K562 (cell line): ENCODE measurements at regions not wholly inside any gene's neighbourhood (a gene's known extent, or its start where the extent isn't known, plus 50 kb on each side); places are given as distances from the start of the nearest gene placed in this dataset.

Experiments used
- ATAC-seq: fragments of 200-7000 bp; cut with Tn5 transposase; 3 replicates; pipeline ENCODE4 v1.9.1; 2020; ENCODE audit warnings: moderate library complexity
- BruUV-seq: library from RNA; stranded (reverse); fragments of 400-500 nt; replicated peaks from 2 replicates; lab custom pipeline; 2021; lab: Mats Ljungman, UMichigan
- CTCF ChIA-PET: fragments of 300-600 bp; formaldehyde crosslinking; extraction: SDS; loops from one replicate; lab custom pipeline; 2021; ENCODE audit warnings: low intra/inter-chr PET ratio; lab: Yijun Ruan, JAX
- POLR2A ChIA-PET: fragments of 300-600, 350-650 bp; sonication (Branson Sonifier 250); formaldehyde crosslinking; extraction: SDS; loops from one replicate; lab custom pipeline; 2021; ENCODE audit warnings: antibody characterized with exemption, inconsistent platforms; lab: Yijun Ruan, JAX
- DNase-seq, 4 experiments: peaks; one replicate each; pipeline versions ENCODE4 v3.0.0 to v3.0.0-alpha.2; 2011 to 2018; ENCODE audit warnings: low spot score in 3 of 4, mixed read lengths in 3 of 4; ENCODE audit errors: extremely low read depth in 1 of 4
- FAIRE-seq: peaks from 2 replicates; lab custom pipeline; 2011; peaks lifted over from hg19 to GRCh38; lab: Jason Lieb, UNC
- H2AFZ ChIP-seq: 2 replicates; pipeline ENCODE4 v1.6.0; 2011; ENCODE audit warnings: low read depth, low read length, control low read depth, inconsistent platforms
- H3K27ac ChIP-seq: fragments of 200-600 bp; 3 replicates; pipeline ENCODE4 v1.8.0; 2011; ENCODE audit warnings: low read depth, mild to moderate bottlenecking, control low read depth, inconsistent platforms, low read length, moderate library complexity, mixed read lengths; ENCODE audit errors: extremely low read depth
- H3K27me3 ChIP-seq, 2 experiments: fragments of 300-600 bp in 1 of 2; 2 replicates in 1 of 2; 3 replicates in 1 of 2; pipeline versions ENCODE4 v1.6.0 to v1.8.0; 2011; ENCODE audit warnings: inconsistent platforms in 2 of 2, low read length in 2 of 2, mild to moderate bottlenecking in 1 of 2, mixed read lengths in 1 of 2, moderate library complexity in 1 of 2; ENCODE audit not compliant: control insufficient read depth in 2 of 2, insufficient read depth in 2 of 2
- H3K36me3 ChIP-seq: fragments of 300-600 bp; 3 replicates; pipeline ENCODE4 v1.8.0; 2011; ENCODE audit warnings: mild to moderate bottlenecking, low read length, inconsistent platforms; ENCODE audit not compliant: control insufficient read depth, insufficient read depth
- H3K4me1 ChIP-seq, 2 experiments: fragments of 200-600 bp in 1 of 2; replicated peaks in 1 of 2; 2 replicates in 1 of 2; 3 replicates in 1 of 2; pipeline versions ENCODE4 v1.5.1 to v1.8.0; 2011; ENCODE audit warnings: inconsistent platforms in 2 of 2, low read length in 2 of 2, mild to moderate bottlenecking in 1 of 2, mixed read lengths in 1 of 2, moderate library complexity in 1 of 2; ENCODE audit not compliant: control insufficient read depth in 2 of 2, insufficient read depth in 2 of 2
- H3K4me2 ChIP-seq: 2 replicates; pipeline ENCODE4 v1.6.1; 2011; ENCODE audit warnings: low read length, control low read depth, inconsistent platforms, mixed read lengths; ENCODE audit not compliant: insufficient read depth
- H3K4me3 ChIP-seq: fragments of 200-600 bp; sonication (generic), shearing (Covaris generic); 2 replicates; pipeline ENCODE4 v1.5.1; 2016; ENCODE audit warnings: control low read depth, inconsistent platforms
- H3K79me2 ChIP-seq: fragments of 200-600 bp; 3 replicates; pipeline ENCODE4 v1.8.0; 2011; ENCODE audit warnings: low read length, inconsistent platforms; ENCODE audit not compliant: control insufficient read depth, insufficient read depth
- H3K9ac ChIP-seq, 2 experiments: 2 replicates each; pipeline versions ENCODE4 v1.6.0 to v1.6.1; 2011; ENCODE audit warnings: low read depth in 2 of 2, low read length in 2 of 2, control low read depth in 1 of 2, inconsistent platforms in 1 of 2, mild to moderate bottlenecking in 1 of 2, mixed read lengths in 1 of 2; ENCODE audit not compliant: insufficient read depth in 1 of 2
- H3K9me1 ChIP-seq: one replicate; pipeline ENCODE4 v1.6.0; 2011; ENCODE audit warnings: inconsistent platforms, mild to moderate bottlenecking, low read length, moderate library complexity; ENCODE audit not compliant: control insufficient read depth, insufficient read depth
- H3K9me3 ChIP-seq: replicated peaks from 2 replicates; pipeline ENCODE4 v1.5.1; 2011; ENCODE audit warnings: low read depth, low read length, inconsistent platforms; ENCODE audit not compliant: control insufficient read depth, insufficient read depth
- H4K20me1 ChIP-seq: replicated peaks from 2 replicates; pipeline ENCODE4 v1.6.1; 2011; ENCODE audit warnings: low read length, inconsistent platforms, mixed read lengths; ENCODE audit not compliant: control insufficient read depth, insufficient read depth
- BACH1 ChIP-seq: fragments of 200-800 bp; sonication (Bioruptor generic); IDR thresholded peaks from 2 replicates; pipeline ENCODE4 v1.6.1; 2016; ENCODE audit warnings: missing genetic modification characterization, missing compliant biosample characterization
- CBFA2T3 ChIP-seq: fragments of 450-650 bp; IDR thresholded peaks from 2 replicates; pipeline ENCODE4 v1.6.1; 2017
- ELF1 ChIP-seq: fragments of 200-800 bp; sonication (Bioruptor generic); IDR thresholded peaks from 2 replicates; pipeline ENCODE4 v1.6.1; 2016; ENCODE audit warnings: missing genetic modification characterization, missing compliant biosample characterization
- GMEB1 ChIP-seq: fragments of 250-450 bp; sonication (Bioruptor Pico); IDR thresholded peaks from 2 replicates; pipeline ENCODE4 v1.4.0; 2020; ENCODE audit warnings: mild to moderate bottlenecking
- MYNN ChIP-seq, 2 experiments: sonication (generic); formaldehyde crosslinking in 1 of 2; IDR thresholded peaks; 2 replicates each; pipeline versions ENCODE4 v1.5.0 to v1.6.1; 2016 to 2020; ENCODE audit warnings: antibody characterized with exemption in 1 of 2, missing genetic modification reagents in 1 of 2
- NCOR1 ChIP-seq: fragments of 450-650 bp; IDR thresholded peaks from 2 replicates; pipeline ENCODE4 v1.6.1; 2016; ENCODE audit warnings: mild to moderate bottlenecking, moderate library complexity
- NR4A1 ChIP-seq, 2 experiments: fragments of 250-450 bp in 1 of 2; fragments of 450-650 bp in 1 of 2; sonication (Bioruptor Pico) in 1 of 2; IDR thresholded peaks; 2 replicates each; pipeline versions ENCODE4 v1.4.0 to v1.6.1; 2016 to 2020; ENCODE audit warnings: mild to moderate bottlenecking in 2 of 2, missing compliant biosample characterization in 1 of 2, missing genetic modification characterization in 1 of 2, moderate library complexity in 1 of 2
- POLR2H ChIP-seq: IDR thresholded peaks from 2 replicates; pipeline ENCODE4 v1.6.1; 2016; ENCODE audit warnings: missing genetic modification characterization, low read depth, mild to moderate bottlenecking, control low read depth, missing compliant biosample characterization, moderate library complexity
- RBM34 ChIP-seq: fragments of 200-400 bp; formaldehyde crosslinking; IDR thresholded peaks from 2 replicates; pipeline ENCODE4 v1.6.1; 2018; ENCODE audit warnings: low read length, borderline replicate concordance; ENCODE audit not compliant: insufficient read depth
- SMAD1 ChIP-seq: fragments of 150-350 bp; IDR thresholded peaks from 2 replicates; pipeline ENCODE4 v1.6.1; 2014; ENCODE audit warnings: low read length, low read depth; ENCODE audit not compliant: partially characterized antibody
- SP2 ChIP-seq: IDR thresholded peaks from 2 replicates; pipeline ENCODE4 v1.6.1; 2011; ENCODE audit warnings: mild to moderate bottlenecking, low read depth, low read length, moderate library complexity; ENCODE audit not compliant: poor library complexity, severe bottlenecking; ENCODE audit errors: extremely low read depth
- STAT6 ChIP-seq: sonication (generic); formaldehyde crosslinking; IDR thresholded peaks from 2 replicates; pipeline ENCODE4 v1.8.1; 2023; ENCODE audit warnings: mild to moderate bottlenecking, missing genetic modification reagents
- TSC22D4 ChIP-seq: fragments of 450-650 bp; IDR thresholded peaks from 2 replicates; pipeline ENCODE4 v1.6.1; 2016; ENCODE audit warnings: missing genetic modification characterization, missing biosample characterization, control low read depth
- ZNF583 ChIP-seq: fragments of 250-450 bp; sonication (Bioruptor Pico); IDR thresholded peaks from 2 replicates; pipeline ENCODE4 v1.4.0; 2020
- ZNF75A ChIP-seq: fragments of 450-650 bp; formaldehyde crosslinking; IDR thresholded peaks from 2 replicates; pipeline ENCODE4 v1.4.0; 2020; ENCODE audit warnings: mild to moderate bottlenecking
- in situ Hi-C: fragments of 300-500 bp; cut with MboI; formaldehyde crosslinking; loops from 4 replicates; pipeline ENCODE4 v1.15.0; 2018; ENCODE audit warnings: inconsistent platforms, mixed read lengths
- intact Hi-C: fragments of 100-400 bp; cut with micrococcal nuclease; formaldehyde crosslinking; loops from 2 replicates; pipeline ENCODE4 v1.14.2; 2022
- TF ChIP-seq, protein P1 (sequence below): fragments of 450-650 bp; IDR thresholded peaks from 2 replicates; pipeline ENCODE4 v1.6.1; 2016; ENCODE audit warnings: mild to moderate bottlenecking

- TF ChIP-seq POLR2H (tag), result no peak
- no peak for TF ChIP-seq ELF1
- TF ChIP-seq TSC22D4, result no peak
- no peak for TF ChIP-seq MYNN (IDR thresholded peaks at IDR 0.05)
- TF ChIP-seq MYNN (CRISPR knock-in tag; IDR thresholded peaks at IDR 0.05), result no peak
- no peak for TF ChIP-seq CBFA2T3
- no peak for TF ChIP-seq ZNF75A (CRISPR knock-in tag)
- no peak for TF ChIP-seq ZNF583 (CRISPR knock-in tag)
Observed at GRCh38 chr1:184260382-184260781, 126.4 kb upstream of the C1orf21 start (continued).

- Histone ChIP-seq H3K4me3 (no peak overlapping the region), H3K9ac (no peak overlapping the region), H3K9me3 (no peaks in the 10 kb centered on the region), H3K4me1 (no peaks in the 10 kb centered on the region), H4K20me1 (no peaks in the 10 kb centered on the region), H3K27ac (no peak overlapping the region), H3K79me2 (no peaks in the 10 kb centered on the region), H3K36me3 (no peaks in the 10 kb centered on the region), H3K27me3 (no peaks in the 10 kb centered on the region), H3K4me2 (no peak overlapping the region), H2AFZ (no peak overlapping the region), H3K9me1 (no peaks in the 10 kb centered on the region)
- in situ Hi-C loops (no loop called here), intact Hi-C loops (no loop called here)
- FAIRE-seq (no peak), ATAC-seq (no peak), DNase-seq (no peak)
- no TSS peak for BruUV-seq
- ChIA-PET CTCF (interaction anchor here (0.6 kb wide), 1 partner anchor 1191 kb away, joined by 3 read pairs; no protein-coding TSS in a partner anchor), POLR2A (interaction anchor here (0.6 kb wide), 1 partner anchor 69 kb away, joined by 4 read pairs; no protein-coding TSS in a partner anchor)
- TF ChIP-seq STAT6, result no peak
- no peak for TF ChIP-seq SP2
- TF ChIP-seq, protein P1, sequence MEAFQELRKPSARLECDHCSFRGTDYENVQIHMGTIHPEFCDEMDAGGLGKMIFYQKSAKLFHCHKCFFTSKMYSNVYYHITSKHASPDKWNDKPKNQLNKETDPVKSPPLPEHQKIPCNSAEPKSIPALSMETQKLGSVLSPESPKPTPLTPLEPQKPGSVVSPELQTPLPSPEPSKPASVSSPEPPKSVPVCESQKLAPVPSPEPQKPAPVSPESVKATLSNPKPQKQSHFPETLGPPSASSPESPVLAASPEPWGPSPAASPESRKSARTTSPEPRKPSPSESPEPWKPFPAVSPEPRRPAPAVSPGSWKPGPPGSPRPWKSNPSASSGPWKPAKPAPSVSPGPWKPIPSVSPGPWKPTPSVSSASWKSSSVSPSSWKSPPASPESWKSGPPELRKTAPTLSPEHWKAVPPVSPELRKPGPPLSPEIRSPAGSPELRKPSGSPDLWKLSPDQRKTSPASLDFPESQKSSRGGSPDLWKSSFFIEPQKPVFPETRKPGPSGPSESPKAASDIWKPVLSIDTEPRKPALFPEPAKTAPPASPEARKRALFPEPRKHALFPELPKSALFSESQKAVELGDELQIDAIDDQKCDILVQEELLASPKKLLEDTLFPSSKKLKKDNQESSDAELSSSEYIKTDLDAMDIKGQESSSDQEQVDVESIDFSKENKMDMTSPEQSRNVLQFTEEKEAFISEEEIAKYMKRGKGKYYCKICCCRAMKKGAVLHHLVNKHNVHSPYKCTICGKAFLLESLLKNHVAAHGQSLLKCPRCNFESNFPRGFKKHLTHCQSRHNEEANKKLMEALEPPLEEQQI, result no peak
- TF ChIP-seq RBM34, result no peak
- no peak for TF ChIP-seq GMEB1
- TF ChIP-seq SMAD1, result no peak
- TF ChIP-seq NCOR1, result no peak
- no peak for TF ChIP-seq NR4A1 (CRISPR knock-in tag; IDR thresholded peaks at IDR 0.05)
- no peak for TF ChIP-seq NR4A1 (tag; IDR thresholded peaks at IDR 0.05)
- TF ChIP-seq BACH1 (tag), result no peak
Observed at GRCh38 chr1:184262109-184262508, 124.7 kb upstream of the C1orf21 start.
